ENCODE measurements at regions not wholly inside any gene's neighbourhood (a gene's known extent, or its start where the extent isn't known, plus 50 kb on each side); places are given as distances from the start of the nearest gene placed in this dataset.

DNA sequence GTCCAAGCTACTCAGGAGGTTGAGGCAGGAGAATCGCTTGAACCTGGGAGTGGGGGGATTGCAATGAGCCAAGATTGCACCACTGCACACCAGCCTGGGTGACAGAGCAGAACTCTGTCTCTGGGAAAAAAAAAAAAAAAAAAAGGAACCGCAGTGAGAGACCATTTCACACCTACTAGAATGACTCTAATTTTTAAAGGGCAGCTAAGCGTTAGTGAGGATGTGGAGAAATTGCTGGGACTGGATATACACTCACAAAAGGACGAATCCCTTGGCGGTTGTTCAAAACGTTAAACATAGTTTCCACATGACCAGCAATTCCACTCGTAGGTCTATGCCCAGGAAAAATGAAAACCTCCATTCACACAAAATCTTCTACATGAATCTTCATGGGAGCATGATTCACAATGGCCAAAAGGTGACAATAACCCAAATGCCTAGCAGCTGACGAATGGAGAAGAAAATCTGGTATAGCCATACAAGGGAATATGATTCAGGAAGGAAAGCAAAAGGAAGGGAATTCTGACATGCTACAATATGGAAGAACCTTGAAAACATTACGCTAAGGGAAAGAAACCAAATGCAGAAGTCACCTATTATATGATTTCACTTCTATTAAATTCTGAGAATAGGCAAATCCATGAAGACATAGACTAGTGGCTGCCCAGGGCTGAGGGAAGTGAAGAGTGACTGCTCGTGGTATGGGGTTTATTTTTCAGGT lies 127.0 kb downstream of the CHSY1 start:
- no peak overlapping the region for H3K4me3 ChIP-seq (replicated peaks; ENCODE audit: low read depth, low read length)
- DNase-seq (ENCODE audit: low read depth): peak; percentile 89
- TF ChIP-seq, protein P1, sequence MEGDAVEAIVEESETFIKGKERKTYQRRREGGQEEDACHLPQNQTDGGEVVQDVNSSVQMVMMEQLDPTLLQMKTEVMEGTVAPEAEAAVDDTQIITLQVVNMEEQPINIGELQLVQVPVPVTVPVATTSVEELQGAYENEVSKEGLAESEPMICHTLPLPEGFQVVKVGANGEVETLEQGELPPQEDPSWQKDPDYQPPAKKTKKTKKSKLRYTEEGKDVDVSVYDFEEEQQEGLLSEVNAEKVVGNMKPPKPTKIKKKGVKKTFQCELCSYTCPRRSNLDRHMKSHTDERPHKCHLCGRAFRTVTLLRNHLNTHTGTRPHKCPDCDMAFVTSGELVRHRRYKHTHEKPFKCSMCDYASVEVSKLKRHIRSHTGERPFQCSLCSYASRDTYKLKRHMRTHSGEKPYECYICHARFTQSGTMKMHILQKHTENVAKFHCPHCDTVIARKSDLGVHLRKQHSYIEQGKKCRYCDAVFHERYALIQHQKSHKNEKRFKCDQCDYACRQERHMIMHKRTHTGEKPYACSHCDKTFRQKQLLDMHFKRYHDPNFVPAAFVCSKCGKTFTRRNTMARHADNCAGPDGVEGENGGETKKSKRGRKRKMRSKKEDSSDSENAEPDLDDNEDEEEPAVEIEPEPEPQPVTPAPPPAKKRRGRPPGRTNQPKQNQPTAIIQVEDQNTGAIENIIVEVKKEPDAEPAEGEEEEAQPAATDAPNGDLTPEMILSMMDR (IDR thresholded peaks at IDR 0.05; ENCODE audit: low read length, missing control alignments): no peak

DNA sequence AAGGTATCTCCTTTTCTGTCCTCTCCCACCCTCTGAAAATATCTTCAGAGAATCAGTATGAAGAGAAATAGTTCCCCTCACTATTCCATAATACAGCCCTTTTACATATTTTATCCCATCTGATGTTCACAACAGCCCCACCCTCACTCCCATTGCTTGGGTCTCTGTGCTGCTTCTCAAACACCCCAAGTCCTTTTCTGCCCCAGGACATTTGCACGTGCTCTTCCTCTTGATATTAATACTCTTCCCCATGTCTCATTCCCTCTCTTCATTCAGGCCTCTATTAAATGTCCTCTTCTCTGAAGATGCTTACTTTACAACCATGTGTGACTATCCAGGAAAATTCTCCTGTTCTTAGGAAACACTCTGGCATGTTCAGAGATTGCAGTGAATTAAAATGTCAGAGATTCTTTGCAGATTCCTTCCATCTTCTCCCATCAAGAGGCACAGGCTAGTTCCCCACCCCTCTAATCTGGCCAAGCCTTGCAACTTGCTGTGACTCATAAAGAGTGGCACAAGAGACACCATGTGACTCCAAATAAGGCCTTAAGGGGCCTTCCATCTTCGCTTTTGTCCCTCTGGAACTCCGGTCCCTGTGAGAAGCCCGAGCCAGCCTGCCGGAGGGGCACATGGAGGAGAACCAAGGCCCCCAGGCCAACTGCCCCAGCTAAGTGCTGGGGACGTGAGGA lies 128.5 kb downstream of the CHSY1 start:
- TF ChIP-seq, protein P1 (IDR thresholded peaks at IDR 0.05; ENCODE audit: low read length, missing control alignments): no peak
- peak; percentile 63 for DNase-seq (ENCODE audit: low read depth)
- no peak overlapping the region for H3K4me3 ChIP-seq (replicated peaks; ENCODE audit: low read depth, low read length)

DNA sequence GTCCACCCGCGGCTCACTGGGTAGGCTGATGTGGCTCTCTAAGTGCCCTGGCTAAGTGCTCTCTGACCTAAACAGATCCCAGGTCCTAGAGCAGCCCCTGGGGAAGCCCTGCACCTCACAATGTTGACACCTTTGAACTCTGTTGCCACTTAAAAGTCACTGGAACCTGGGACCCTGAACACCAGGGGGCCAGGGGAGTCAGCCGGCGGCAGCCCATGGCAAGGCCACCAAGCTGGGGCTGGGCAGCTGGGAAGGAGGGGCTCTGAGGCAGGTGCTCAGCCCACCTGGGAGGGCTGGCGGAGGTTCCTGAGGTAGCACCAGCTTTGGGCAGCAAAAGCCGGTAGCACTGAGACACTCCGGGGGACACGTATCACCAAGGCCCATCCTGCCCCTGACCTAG lies 129.0 kb downstream of the CHSY1 start:
- TF ChIP-seq, protein P1 (IDR thresholded peaks at IDR 0.05; ENCODE audit: low read length, missing control alignments): no peak
- no peak for DNase-seq (ENCODE audit: low read depth)
- no peak overlapping the region for H3K4me3 ChIP-seq (replicated peaks; ENCODE audit: low read depth, low read length)

DNA sequence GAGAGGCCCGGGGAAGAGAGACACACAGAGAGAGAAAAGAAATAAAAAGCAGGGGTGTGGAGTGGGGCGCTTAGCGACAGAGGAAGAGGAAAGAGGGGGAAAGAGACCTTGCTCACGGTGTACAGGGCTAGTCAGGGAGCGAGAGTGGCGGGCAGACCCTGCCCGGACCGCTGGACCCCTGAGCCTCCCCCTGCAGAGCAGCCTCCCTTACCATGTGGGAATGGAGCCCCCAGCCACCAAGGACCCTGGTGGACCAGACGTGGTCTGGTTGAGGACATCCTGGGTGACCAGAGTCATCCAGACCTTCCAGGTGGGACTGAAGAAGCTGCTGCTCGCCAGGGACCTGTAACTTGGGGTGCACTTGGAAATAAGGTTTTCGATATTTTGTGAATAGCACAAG lies 129.6 kb downstream of the CHSY1 start:
- no peak overlapping the region for H3K4me3 ChIP-seq (replicated peaks; ENCODE audit: low read depth, low read length)
- TF ChIP-seq, protein P1 (IDR thresholded peaks at IDR 0.05; ENCODE audit: low read length, missing control alignments): no peak

DNA sequence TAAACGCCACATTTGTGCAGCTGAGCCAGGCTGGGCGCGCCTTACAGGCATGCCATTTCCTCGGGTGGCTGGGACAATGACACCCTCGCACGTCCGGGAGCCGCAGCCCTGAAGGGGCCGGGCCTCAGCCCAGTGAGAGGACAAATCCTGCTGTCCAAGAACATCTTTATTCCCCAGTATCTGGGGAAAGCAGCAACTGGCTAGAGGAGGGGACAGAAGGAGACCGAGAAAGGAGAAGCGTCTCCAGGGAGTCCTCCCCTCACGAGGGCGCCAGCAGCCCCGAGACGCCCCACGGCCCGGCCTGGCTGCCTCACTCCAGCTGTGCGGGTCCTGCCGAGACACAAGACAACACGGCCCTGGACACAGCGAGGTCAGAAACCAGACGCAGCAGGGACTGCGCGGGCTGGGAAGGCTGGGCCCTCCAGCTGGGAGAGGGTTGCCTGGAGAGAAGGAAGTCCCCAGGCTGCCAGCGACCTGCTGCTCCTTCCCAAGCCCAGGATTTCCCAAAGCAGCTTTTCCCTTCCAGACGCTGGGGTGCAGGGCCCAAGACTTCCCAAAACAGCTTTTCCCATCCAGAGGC lies 130.2 kb downstream of the CHSY1 start:
- TF ChIP-seq, protein P1 (IDR thresholded peaks at IDR 0.05; ENCODE audit: low read length, missing control alignments): peak; percentile 37

More for the DNA sequence above, 129.6 kb downstream of the CHSY1 start:
- no peak for DNase-seq (ENCODE audit: low read depth)

DNA sequence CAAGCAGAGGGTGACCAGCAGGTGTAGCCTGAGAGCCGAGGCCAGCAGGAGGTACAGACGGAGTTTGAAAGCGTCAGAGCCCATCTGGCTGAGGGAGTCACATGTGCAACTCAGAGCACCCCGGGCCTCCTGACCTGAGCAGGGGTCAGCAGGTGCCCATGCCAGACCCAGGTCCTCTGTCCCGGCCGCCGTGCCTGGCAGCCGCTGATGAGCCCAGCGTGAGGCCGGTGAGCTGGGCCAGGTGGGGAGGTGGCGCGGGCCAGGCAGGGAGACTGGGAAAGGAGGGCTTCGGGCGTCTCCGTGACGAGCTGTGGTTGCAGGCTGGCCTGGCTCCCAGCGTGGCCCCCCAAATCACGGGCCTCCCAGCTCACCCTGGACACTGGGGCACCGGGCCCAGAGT lies 130.9 kb downstream of the CHSY1 start:
- H3K4me3 ChIP-seq (replicated peaks; ENCODE audit: low read depth, low read length): no peak overlapping the region
- TF ChIP-seq, protein P1 (IDR thresholded peaks at IDR 0.05; ENCODE audit: low read length, missing control alignments): no peak
- no peak for DNase-seq (ENCODE audit: low read depth)

More for the DNA sequence above, 130.2 kb downstream of the CHSY1 start:
- H3K4me3 ChIP-seq (replicated peaks; ENCODE audit: low read depth, low read length): no peak overlapping the region
- peak; percentile 69 for DNase-seq (ENCODE audit: low read depth)
